HEK293T (cell line): ENCODE measurements at regions not wholly inside any gene's neighbourhood (a gene's known extent, or its start where the extent isn't known, plus 50 kb on each side); places are given as distances from the start of the nearest gene placed in this dataset.

Source experiments
- ARNT ChIP-seq: fragments of 450-650 bp; IDR thresholded peaks from 2 replicates; pipeline ENCODE4 v1.6.1; 2017; ENCODE audit warnings: mild to moderate bottlenecking
- BHLHE40 ChIP-seq: fragments of 450-650 bp; IDR thresholded peaks from 2 replicates; pipeline ENCODE4 v1.6.1; 2016; ENCODE audit warnings: mild to moderate bottlenecking, moderate library complexity, borderline replicate concordance
- ELF4 ChIP-seq: fragments of 450-650 bp; IDR thresholded peaks from 2 replicates; pipeline ENCODE4 v1.6.1; 2017; ENCODE audit warnings: antibody characterized with exemption
- FOXK2 ChIP-seq: fragments of 450-650 bp; IDR thresholded peaks from 2 replicates; pipeline ENCODE4 v1.6.1; 2016; ENCODE audit warnings: mild to moderate bottlenecking
- FOXM1 ChIP-seq: fragments of 450-650 bp; IDR thresholded peaks from 2 replicates; pipeline ENCODE4 v1.6.1; 2017; ENCODE audit warnings: mild to moderate bottlenecking, borderline replicate concordance
- HDGF ChIP-seq: fragments of 450-650 bp; IDR thresholded peaks from 2 replicates; pipeline ENCODE4 v1.6.1; 2017; ENCODE audit warnings: antibody characterized with exemption, borderline replicate concordance
- LEF1 ChIP-seq: fragments of 450-650 bp; IDR thresholded peaks from 2 replicates; pipeline ENCODE4 v1.6.1; 2017; ENCODE audit warnings: mild to moderate bottlenecking, borderline replicate concordance
- NFRKB ChIP-seq: fragments of 450-650 bp; IDR thresholded peaks from 2 replicates; pipeline ENCODE4 v1.6.1; 2016; ENCODE audit warnings: mild to moderate bottlenecking, moderate library complexity
- SP1 ChIP-seq: fragments of 450-650 bp; IDR thresholded peaks from 2 replicates; pipeline ENCODE4 v1.6.1; 2017
- SUZ12 ChIP-seq: fragments of 450-650 bp; IDR thresholded peaks from 2 replicates; pipeline ENCODE4 v1.6.1; 2016; ENCODE audit warnings: mild to moderate bottlenecking

- TF ChIP-seq FOXK2, result no peak
- TF ChIP-seq BHLHE40, result no peak
- no peak for TF ChIP-seq NFRKB
- TF ChIP-seq ELF4, result no peak
- no peak for TF ChIP-seq HDGF
- TF ChIP-seq SUZ12, result no peak
- TF ChIP-seq SP1, result no peak
- TF ChIP-seq FOXM1, result no peak
- TF ChIP-seq ARNT, result no peak
- TF ChIP-seq LEF1, result no peak
Measured at GRCh38 chrX:22818061-22818460, 181.7 kb upstream of the DDX53 start.
